ENCODE measurements at regions not wholly inside any gene's neighbourhood (a gene's known extent, or its start where the extent isn't known, plus 50 kb on each side); places are given as distances from the start of the nearest gene placed in this dataset.

DNA sequence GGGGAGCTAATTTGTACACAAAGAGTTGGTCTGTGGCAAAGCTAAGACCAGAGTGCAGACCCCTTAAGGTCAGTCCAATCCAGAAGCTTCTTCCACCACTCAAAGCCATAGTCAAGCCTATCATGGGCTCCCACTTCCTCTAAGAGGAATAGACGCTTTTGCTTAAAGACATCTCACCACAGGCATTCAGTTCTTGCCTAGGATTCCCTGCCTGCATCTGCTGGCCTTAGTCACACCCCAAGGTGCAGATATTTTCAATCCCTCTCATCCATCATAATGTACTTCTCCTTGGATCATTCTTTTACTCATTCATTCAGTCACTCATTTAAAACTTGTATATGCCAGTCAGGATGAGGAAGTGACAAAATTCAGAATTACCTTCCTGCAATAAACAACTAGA lies 179.6 kb upstream of the STT3B start:
- no peaks in the 10 kb centered on the region for H3K9me3 ChIP-seq
- 95% methylated on average over 1 of the region's 1 CpG for WGBS
- H3K4me3 ChIP-seq, result no peak overlapping the region
- no peaks in the 10 kb centered on the region for H3K4me1 ChIP-seq (replicated peaks)
- H3K36me3 ChIP-seq, result no peaks in the 10 kb centered on the region
- no peak overlapping the region for H3K27ac ChIP-seq
- TF ChIP-seq POLR2AphosphoS5 (IDR thresholded peaks at IDR 0.05) (no peak), POLR2A (IDR thresholded peaks at IDR 0.05) (no peak)
- TF ChIP-seq, protein P1, sequence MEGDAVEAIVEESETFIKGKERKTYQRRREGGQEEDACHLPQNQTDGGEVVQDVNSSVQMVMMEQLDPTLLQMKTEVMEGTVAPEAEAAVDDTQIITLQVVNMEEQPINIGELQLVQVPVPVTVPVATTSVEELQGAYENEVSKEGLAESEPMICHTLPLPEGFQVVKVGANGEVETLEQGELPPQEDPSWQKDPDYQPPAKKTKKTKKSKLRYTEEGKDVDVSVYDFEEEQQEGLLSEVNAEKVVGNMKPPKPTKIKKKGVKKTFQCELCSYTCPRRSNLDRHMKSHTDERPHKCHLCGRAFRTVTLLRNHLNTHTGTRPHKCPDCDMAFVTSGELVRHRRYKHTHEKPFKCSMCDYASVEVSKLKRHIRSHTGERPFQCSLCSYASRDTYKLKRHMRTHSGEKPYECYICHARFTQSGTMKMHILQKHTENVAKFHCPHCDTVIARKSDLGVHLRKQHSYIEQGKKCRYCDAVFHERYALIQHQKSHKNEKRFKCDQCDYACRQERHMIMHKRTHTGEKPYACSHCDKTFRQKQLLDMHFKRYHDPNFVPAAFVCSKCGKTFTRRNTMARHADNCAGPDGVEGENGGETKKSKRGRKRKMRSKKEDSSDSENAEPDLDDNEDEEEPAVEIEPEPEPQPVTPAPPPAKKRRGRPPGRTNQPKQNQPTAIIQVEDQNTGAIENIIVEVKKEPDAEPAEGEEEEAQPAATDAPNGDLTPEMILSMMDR (IDR thresholded peaks at IDR 0.05), result no peak
- intact Hi-C loops (cut with DNase I), result no loop called here
- no peak for DNase-seq (ENCODE audit: low spot score)
- no peaks in the 10 kb centered on the region for H3K27me3 ChIP-seq (replicated peaks; ENCODE audit: insufficient read depth)

DNA sequence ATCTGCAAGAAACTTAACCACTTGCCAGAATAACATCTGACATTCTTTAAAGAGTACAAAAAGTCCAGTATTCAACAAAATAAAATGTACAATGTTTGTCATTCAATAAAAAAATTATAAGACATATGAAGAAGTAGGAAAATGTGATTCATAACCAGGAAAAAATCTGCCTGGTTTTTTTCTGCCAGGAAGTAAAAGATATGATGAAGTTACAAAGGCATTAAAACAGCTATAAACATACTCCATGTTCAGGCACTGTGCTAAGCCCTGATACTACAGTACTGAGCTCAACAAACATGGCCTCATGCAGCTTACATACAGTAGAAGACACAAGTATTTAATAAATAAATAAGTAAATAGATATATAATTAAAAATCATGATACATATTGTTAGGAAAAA lies 178.4 kb upstream of the STT3B start:
- no peaks in the 10 kb centered on the region for H3K36me3 ChIP-seq
- H3K4me3 ChIP-seq, result no peak overlapping the region
- DNase-seq (ENCODE audit: low spot score), result no peak
- no peaks in the 10 kb centered on the region for H3K9me3 ChIP-seq
- H3K4me1 ChIP-seq (replicated peaks), result no peaks in the 10 kb centered on the region
- no peak overlapping the region for H3K27ac ChIP-seq
- intact Hi-C loops (cut with DNase I), result no loop called here
- H3K27me3 ChIP-seq (replicated peaks; ENCODE audit: insufficient read depth), result no peaks in the 10 kb centered on the region
- TF ChIP-seq, protein P1 (IDR thresholded peaks at IDR 0.05), result no peak
- TF ChIP-seq POLR2A (IDR thresholded peaks at IDR 0.05) (no peak), POLR2AphosphoS5 (IDR thresholded peaks at IDR 0.05) (no peak)

DNA sequence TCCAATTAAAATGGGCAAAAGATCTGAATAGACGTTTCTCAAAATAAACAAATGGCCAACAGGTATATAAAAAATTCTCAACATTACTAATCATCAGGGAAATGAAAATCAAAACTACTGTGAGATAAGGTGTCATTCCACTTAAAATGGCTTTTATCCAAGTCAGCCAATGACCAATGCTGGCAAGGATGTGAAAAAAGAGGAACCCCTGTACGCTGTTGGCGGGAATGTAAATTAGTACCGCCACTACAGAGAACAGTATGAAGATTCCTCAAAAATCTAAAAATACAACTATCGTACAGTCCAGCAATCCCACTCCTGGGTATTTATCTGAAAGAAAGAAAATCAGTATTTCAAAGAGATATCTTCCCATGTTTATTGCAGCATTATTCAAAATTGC lies 176.9 kb upstream of the STT3B start:
- H3K27me3 ChIP-seq (replicated peaks; ENCODE audit: insufficient read depth), result no peaks in the 10 kb centered on the region
- H3K36me3 ChIP-seq, result no peaks in the 10 kb centered on the region
- H3K4me1 ChIP-seq (replicated peaks), result no peaks in the 10 kb centered on the region
- no peaks in the 10 kb centered on the region for H3K9me3 ChIP-seq
- no peak for DNase-seq (ENCODE audit: low spot score)
- intact Hi-C loops (cut with DNase I), result no loop called here
- 93% methylated on average over 5 of the region's 5 CpGs for WGBS
- no peak overlapping the region for H3K27ac ChIP-seq
- no peak overlapping the region for H3K4me3 ChIP-seq
- TF ChIP-seq, protein P1 (IDR thresholded peaks at IDR 0.05), result no peak
- no peak for TF ChIP-seq POLR2A (IDR thresholded peaks at IDR 0.05)
- TF ChIP-seq POLR2AphosphoS5 (IDR thresholded peaks at IDR 0.05), result no peak

DNA sequence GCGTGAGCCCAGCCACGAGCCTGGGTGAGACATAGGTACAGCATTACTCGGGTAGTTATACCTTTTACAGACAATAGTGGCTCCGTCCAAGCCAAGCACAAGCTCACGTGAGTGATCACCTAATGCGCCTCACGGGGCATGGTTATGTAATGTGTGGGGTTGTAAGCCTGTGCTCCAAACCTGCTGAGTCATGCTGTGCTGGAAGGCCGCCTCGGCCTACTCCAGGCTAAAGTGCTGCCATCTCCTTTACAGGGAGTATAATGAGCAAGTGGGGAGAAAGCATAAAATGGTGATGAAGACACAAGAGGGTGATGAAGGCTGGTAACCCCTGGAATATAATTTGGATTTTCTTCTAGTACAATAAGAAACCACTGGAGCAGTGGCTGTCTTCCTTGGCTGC lies 175.8 kb upstream of the STT3B start:
- Histone ChIP-seq H3K4me1 (replicated peaks) (no peaks in the 10 kb centered on the region), H3K9me3 (no peaks in the 10 kb centered on the region), H3K4me3 (no peak overlapping the region), H3K36me3 (no peaks in the 10 kb centered on the region), H3K27ac (no peak overlapping the region), H3K27me3 (replicated peaks; ENCODE audit: insufficient read depth) (no peaks in the 10 kb centered on the region)
- WGBS, result 90% methylated on average over 9 of the region's 9 CpGs
- intact Hi-C loops (cut with DNase I), result no loop called here
- TF ChIP-seq POLR2A (IDR thresholded peaks at IDR 0.05), result no peak
- TF ChIP-seq, protein P1 (IDR thresholded peaks at IDR 0.05), result no peak
- TF ChIP-seq POLR2AphosphoS5 (IDR thresholded peaks at IDR 0.05), result no peak
- no peak for DNase-seq (ENCODE audit: low spot score)

DNA sequence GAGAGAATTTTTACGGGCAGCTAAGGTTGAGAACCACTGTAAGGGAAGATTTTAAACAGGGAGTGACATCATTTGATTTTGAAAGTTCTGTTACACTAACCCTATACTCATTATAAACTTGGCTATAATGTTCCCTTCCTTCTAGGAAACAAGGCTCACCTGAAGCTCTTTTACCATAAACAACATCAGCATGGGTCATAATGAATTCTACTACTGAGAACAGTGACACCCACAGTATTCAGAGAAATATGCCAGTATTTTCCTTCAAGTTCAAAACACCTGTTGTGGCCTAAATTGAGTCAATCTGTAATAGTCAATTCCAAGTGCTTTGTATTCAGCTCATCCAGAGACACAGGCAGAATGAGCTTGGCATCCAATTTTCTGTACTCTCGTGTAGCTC lies 175.3 kb upstream of the STT3B start:
- Histone ChIP-seq H3K4me3 (no peak overlapping the region), H3K4me1 (replicated peaks) (no peaks in the 10 kb centered on the region), H3K27me3 (replicated peaks; ENCODE audit: insufficient read depth) (no peaks in the 10 kb centered on the region), H3K9me3 (no peaks in the 10 kb centered on the region), H3K27ac (no peak overlapping the region), H3K36me3 (no peaks in the 10 kb centered on the region)
- TF ChIP-seq, protein P1 (IDR thresholded peaks at IDR 0.05), result no peak
- no peak for TF ChIP-seq POLR2A (IDR thresholded peaks at IDR 0.05)
- no peak for TF ChIP-seq POLR2AphosphoS5 (IDR thresholded peaks at IDR 0.05)
- intact Hi-C loops (cut with DNase I), result no loop called here
- WGBS, result 95% methylated on average over 2 of the region's 2 CpGs
- DNase-seq (ENCODE audit: low spot score), result no peak

All from prostate gland (tissue), 2 donors.